GM12878 (cell line): ENCODE measurements at regions not wholly inside any gene's neighbourhood (a gene's known extent, or its start where the extent isn't known, plus 50 kb on each side); places are given as distances from the start of the nearest gene placed in this dataset.
A peak's percentile ranks its signal among the peaks of the same experiment; 100 is the strongest.

Experiments used
- ATF7 ChIP-seq: fragments of 450-650 bp; IDR thresholded peaks from 2 replicates; pipeline ENCODE4 v1.6.1; 2016; ENCODE audit warnings: low read depth, mild to moderate bottlenecking
- CREB1 ChIP-seq: IDR thresholded peaks from 2 replicates; pipeline ENCODE4 v1.6.1; 2012; ENCODE audit warnings: low read depth, mild to moderate bottlenecking, inconsistent platforms
- EP300 ChIP-seq, 2 experiments: fragments of 150-350 bp in 1 of 2; IDR thresholded peaks; 2 replicates each; pipeline ENCODE4 v1.6.1; 2011 to 2012; ENCODE audit warnings: low read depth in 2 of 2, low read length in 2 of 2, borderline replicate concordance in 1 of 2, improper control_type of control experiment in 1 of 2, inconsistent platforms in 1 of 2; ENCODE audit not compliant: control insufficient read depth in 1 of 2
- EZH2 ChIP-seq: IDR thresholded peaks from 2 replicates; pipeline ENCODE4 v1.6.1; 2012; ENCODE audit warnings: low read depth, mild to moderate bottlenecking, control low read depth, inconsistent platforms, low read length, borderline replicate concordance; ENCODE audit not compliant: control insufficient read depth
- JUND ChIP-seq: IDR thresholded peaks from 2 replicates; pipeline ENCODE4 v1.6.1; 2012; ENCODE audit warnings: low read depth, mild to moderate bottlenecking, low read length, improper control_type of control experiment, moderate library complexity
- POLR2A ChIP-seq: IDR thresholded peaks from 2 replicates; pipeline ENCODE4 v1.6.1; 2011; ENCODE audit warnings: low read depth, mild to moderate bottlenecking, low read length
- POLR2AphosphoS5 ChIP-seq: IDR thresholded peaks from 2 replicates; pipeline ENCODE4 v1.6.1; 2011; ENCODE audit warnings: mild to moderate bottlenecking, low read length, inconsistent platforms
- RCOR1 ChIP-seq: conservative IDR thresholded peaks from 2 replicates; pipeline ENCODE4 v1.6.1; 2012; ENCODE audit warnings: low read depth, low read length, improper control_type of control experiment
- SPI1 ChIP-seq: IDR thresholded peaks from 2 replicates; pipeline ENCODE4 v1.6.1; 2011; ENCODE audit warnings: low read depth, mild to moderate bottlenecking, low read length, moderate library complexity, borderline replicate concordance; ENCODE audit not compliant: insufficient read depth
- SREBF1 ChIP-seq: IDR thresholded peaks from 2 replicates; pipeline ENCODE4 v1.6.1; 2012; ENCODE audit warnings: mild to moderate bottlenecking, low read length
- ZNF207 ChIP-seq: fragments of 450-650 bp; IDR thresholded peaks from 2 replicates; pipeline ENCODE4 v1.6.1; 2014; ENCODE audit warnings: antibody characterized with exemption, mild to moderate bottlenecking, borderline replicate concordance
- ZNF24 ChIP-seq: fragments of 450-650 bp; IDR thresholded peaks from 2 replicates; pipeline ENCODE4 v1.6.1; 2017; ENCODE audit warnings: antibody characterized with exemption, mild to moderate bottlenecking
- ZNF274 ChIP-seq: IDR thresholded peaks from one replicate; pipeline ENCODE4 v1.8.0; 2011; ENCODE audit not compliant: insufficient read length, insufficient read depth
- TF ChIP-seq, protein P1 (sequence below), 3 experiments: IDR thresholded peaks in 2 of 3; conservative IDR thresholded peaks in 1 of 3; 2 replicates each; pipeline ENCODE4 v1.5.1; 2011; ENCODE audit warnings: low read depth in 3 of 3, low read length in 3 of 3, mild to moderate bottlenecking in 3 of 3, control low read depth in 2 of 3, moderate library complexity in 2 of 3, inconsistent platforms in 1 of 3, mixed read lengths in 1 of 3; ENCODE audit not compliant: control insufficient read depth in 2 of 3, insufficient read depth in 1 of 3; ENCODE audit errors: extremely low read depth in 1 of 3

DNA sequence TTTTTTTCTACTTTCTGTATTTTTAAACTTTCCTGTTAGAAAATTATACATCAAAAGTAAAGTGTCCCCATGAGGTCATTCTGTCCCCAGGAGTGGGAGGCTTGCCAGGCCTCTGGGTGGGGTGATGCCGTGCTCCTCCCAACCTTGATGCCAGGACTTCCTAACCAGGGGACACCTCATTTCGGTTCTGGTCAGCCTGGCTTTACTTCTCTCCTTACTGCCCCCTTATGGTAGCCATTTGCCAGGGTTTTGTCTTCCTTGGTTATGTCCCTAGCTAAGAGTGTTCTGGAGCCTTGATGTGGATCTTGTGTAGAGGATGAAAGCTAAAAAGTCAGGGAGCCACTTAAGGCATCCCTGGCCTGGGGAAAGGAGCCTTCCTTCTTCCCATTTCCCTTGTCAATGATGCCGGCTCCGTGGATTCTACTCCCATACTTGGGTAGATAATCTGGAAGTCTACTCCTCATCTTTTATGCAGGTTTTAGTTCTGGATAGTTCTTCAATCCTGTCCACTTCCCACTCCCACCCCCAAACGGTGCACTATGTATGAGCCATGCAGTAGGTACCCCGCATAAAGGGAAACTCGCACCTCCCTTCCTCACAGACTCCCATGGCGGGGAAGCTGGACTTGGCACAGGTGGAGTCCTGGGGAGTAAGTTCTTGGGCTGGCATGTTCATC is 164.1 kb upstream of the SALL4 start:
- no peak for TF ChIP-seq EZH2
- no peak for TF ChIP-seq POLR2A
- no peak for TF ChIP-seq CREB1
- TF ChIP-seq ZNF274: no peak
- TF ChIP-seq ZNF24: no peak
- no peak for TF ChIP-seq SPI1
- TF ChIP-seq, protein P1, sequence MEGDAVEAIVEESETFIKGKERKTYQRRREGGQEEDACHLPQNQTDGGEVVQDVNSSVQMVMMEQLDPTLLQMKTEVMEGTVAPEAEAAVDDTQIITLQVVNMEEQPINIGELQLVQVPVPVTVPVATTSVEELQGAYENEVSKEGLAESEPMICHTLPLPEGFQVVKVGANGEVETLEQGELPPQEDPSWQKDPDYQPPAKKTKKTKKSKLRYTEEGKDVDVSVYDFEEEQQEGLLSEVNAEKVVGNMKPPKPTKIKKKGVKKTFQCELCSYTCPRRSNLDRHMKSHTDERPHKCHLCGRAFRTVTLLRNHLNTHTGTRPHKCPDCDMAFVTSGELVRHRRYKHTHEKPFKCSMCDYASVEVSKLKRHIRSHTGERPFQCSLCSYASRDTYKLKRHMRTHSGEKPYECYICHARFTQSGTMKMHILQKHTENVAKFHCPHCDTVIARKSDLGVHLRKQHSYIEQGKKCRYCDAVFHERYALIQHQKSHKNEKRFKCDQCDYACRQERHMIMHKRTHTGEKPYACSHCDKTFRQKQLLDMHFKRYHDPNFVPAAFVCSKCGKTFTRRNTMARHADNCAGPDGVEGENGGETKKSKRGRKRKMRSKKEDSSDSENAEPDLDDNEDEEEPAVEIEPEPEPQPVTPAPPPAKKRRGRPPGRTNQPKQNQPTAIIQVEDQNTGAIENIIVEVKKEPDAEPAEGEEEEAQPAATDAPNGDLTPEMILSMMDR (IDR thresholded peaks at IDR 0.05 in 2 of 3, conservative IDR thresholded peaks at IDR 0.05 in 1 of 3; ENCODE audit: control insufficient read depth in 2 of 3, extremely low read depth in 1 of 3, insufficient read depth in 1 of 3, low read depth in 3 of 3, low read length in 3 of 3): peak; percentile 44 to 53 (median 46); a peak in 5 of 6 replicates
- no peak for TF ChIP-seq ZNF207
- TF ChIP-seq JUND: no peak
- no peak for TF ChIP-seq ATF7
- TF ChIP-seq EP300 (IDR thresholded peaks at IDR 0.05; ENCODE audit: borderline replicate concordance in 1 of 2, control insufficient read depth in 1 of 2, low read depth in 2 of 2, low read length in 2 of 2): no peak
- no peak for TF ChIP-seq POLR2AphosphoS5
- no peak for TF ChIP-seq SREBF1
- no peak for TF ChIP-seq RCOR1
